Right lobe of liver (tissue), 4 donors: ENCODE measurements at regions not wholly inside any gene's neighbourhood (a gene's known extent, or its start where the extent isn't known, plus 50 kb on each side); places are given as distances from the start of the nearest gene placed in this dataset.

Source experiments
- POLR2A ChIP-seq: fragments of 450-650 bp; IDR thresholded peaks from one replicate; pipeline ENCODE4 v1.6.1; 2017; ENCODE audit warnings: antibody characterized with exemption, mild to moderate bottlenecking
- TF ChIP-seq, protein P1 (sequence below), 4 donors: fragments of 200-600 bp in 3 of 4; fragments of 450-650 bp in 1 of 4; IDR thresholded peaks; one replicate each; pipeline versions ENCODE4 v1.5.1 to v1.8.0; 2016 to 2022; ENCODE audit warnings: antibody characterized with exemption in 4 of 4, mild to moderate bottlenecking in 2 of 4
- donor health status: DM: no; HTN: no; CAD: no.
- donor health status: DM: no; HTN: no; CAD: no.
- donor health status: DM: no; HTN: yes; CAD: no.

DNA sequence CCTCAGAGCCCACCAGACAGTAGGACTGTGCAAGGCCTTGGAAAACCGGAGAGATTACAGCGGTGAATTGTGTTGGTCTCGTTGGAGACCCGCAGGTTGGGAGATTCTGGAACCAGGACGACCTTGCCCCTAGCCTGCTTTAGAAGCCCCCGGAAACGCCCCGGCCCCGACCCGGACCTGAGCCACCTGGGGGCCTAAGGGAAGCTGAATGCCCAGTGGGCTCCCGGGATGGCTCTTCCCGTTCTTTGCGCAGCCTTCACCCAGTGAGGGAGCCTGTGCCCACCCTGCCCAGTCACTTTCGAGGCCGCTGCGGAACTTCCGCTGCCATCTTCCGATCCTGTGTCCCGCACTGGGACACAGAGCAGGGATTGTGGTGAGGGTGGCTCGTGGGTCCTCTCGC lies 254.4 kb downstream of the FAM72C start:
- TF ChIP-seq POLR2A, result no peak
- TF ChIP-seq, protein P1, sequence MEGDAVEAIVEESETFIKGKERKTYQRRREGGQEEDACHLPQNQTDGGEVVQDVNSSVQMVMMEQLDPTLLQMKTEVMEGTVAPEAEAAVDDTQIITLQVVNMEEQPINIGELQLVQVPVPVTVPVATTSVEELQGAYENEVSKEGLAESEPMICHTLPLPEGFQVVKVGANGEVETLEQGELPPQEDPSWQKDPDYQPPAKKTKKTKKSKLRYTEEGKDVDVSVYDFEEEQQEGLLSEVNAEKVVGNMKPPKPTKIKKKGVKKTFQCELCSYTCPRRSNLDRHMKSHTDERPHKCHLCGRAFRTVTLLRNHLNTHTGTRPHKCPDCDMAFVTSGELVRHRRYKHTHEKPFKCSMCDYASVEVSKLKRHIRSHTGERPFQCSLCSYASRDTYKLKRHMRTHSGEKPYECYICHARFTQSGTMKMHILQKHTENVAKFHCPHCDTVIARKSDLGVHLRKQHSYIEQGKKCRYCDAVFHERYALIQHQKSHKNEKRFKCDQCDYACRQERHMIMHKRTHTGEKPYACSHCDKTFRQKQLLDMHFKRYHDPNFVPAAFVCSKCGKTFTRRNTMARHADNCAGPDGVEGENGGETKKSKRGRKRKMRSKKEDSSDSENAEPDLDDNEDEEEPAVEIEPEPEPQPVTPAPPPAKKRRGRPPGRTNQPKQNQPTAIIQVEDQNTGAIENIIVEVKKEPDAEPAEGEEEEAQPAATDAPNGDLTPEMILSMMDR (IDR thresholded peaks at IDR 0.05), result no peak
